Fibroblast of gingiva (primary cell): ENCODE measurements at regions not wholly inside any gene's neighbourhood (a gene's known extent, or its start where the extent isn't known, plus 50 kb on each side); places are given as distances from the start of the nearest gene placed in this dataset.
A peak's percentile ranks its signal among the peaks of the same experiment; 100 is the strongest.
"Not testable (repeated sequence)": the region's sequence is repeated elsewhere in the genome, so short reads cannot be mapped to it uniquely, and the experiment has no call there.

Source experiments
- DNase-seq: peaks from one replicate; pipeline ENCODE4 v3.0.0-alpha.2; 2011; ENCODE audit warnings: low read depth

- DNase-seq = no peak
Measured at GRCh38 chr2:118611691-118612090, 235.8 kb downstream of the EN1 start.

- DNase-seq = no peak
Measured at GRCh38 chr2:118609138-118609537, 238.3 kb downstream of the EN1 start.

- no peak for DNase-seq
Measured at GRCh38 chr2:118607641-118608040, 239.8 kb downstream of the EN1 start.

- DNase-seq = no peak
Measured at GRCh38 chr2:118604811-118605210, 242.6 kb downstream of the EN1 start.

GRCh38 chr2:118604371-118604770 lies 243.1 kb downstream of the EN1 start:
- no peak for DNase-seq

- no peak for DNase-seq
Measured at GRCh38 chr2:118599141-118599540, 248.3 kb downstream of the EN1 start.

- DNase-seq = no peak
Measured at GRCh38 chr2:118596620-118597019, 250.8 kb downstream of the EN1 start.

GRCh38 chr2:118593257-118593656 lies 254.2 kb downstream of the EN1 start:
- peak; percentile 23 for DNase-seq

GRCh38 chr2:118591223-118591622 lies 256.2 kb downstream of the EN1 start:
- DNase-seq = no peak

- no peak for DNase-seq
Measured at GRCh38 chr2:118589721-118590120, 257.7 kb downstream of the EN1 start.

GRCh38 chr2:118588850-118589249 lies 258.6 kb downstream of the EN1 start:
- no peak for DNase-seq

GRCh38 chr2:118586312-118586711 lies 261.1 kb downstream of the EN1 start:
- DNase-seq = no peak

- DNase-seq = no peak
Measured at GRCh38 chr2:118584877-118585276, 262.6 kb downstream of the EN1 start.

- no peak for DNase-seq
Measured at GRCh38 chr2:118584062-118584749, 263.2 kb downstream of the EN1 start.

GRCh38 chr2:118582058-118582457 lies 265.4 kb downstream of the EN1 start:
- DNase-seq = no peak

GRCh38 chr2:118580651-118581050 lies 266.8 kb downstream of the EN1 start:
- DNase-seq = no peak

- no peak for DNase-seq
Measured at GRCh38 chr2:118580107-118580506, 267.3 kb downstream of the EN1 start.

- peak; percentile 41 for DNase-seq
Measured at GRCh38 chr2:118577202-118577601, 270.2 kb downstream of the EN1 start.

- DNase-seq = no peak
Measured at GRCh38 chr2:118576109-118576855, 271.2 kb downstream of the EN1 start.

GRCh38 chr2:118572380-118572779 lies 275.1 kb downstream of the EN1 start:
- DNase-seq = not testable (repeated sequence)

- peak; percentile 47 for DNase-seq
Measured at GRCh38 chr2:118569876-118570535, 277.4 kb downstream of the EN1 start.

- no peak for DNase-seq
Measured at GRCh38 chr2:118568700-118569099, 278.7 kb downstream of the EN1 start.
